Frontal cortex (tissue), 3 donors: ENCODE measurements at regions not wholly inside any gene's neighbourhood (a gene's known extent, or its start where the extent isn't known, plus 50 kb on each side); places are given as distances from the start of the nearest gene placed in this dataset.
"Not testable (repeated sequence)": the region's sequence is repeated elsewhere in the genome, so short reads cannot be mapped to it uniquely, and the experiment has no call there.

Experiments
- DNase-seq, 2 donors: peaks; one replicate each; pipeline ENCODE4 v3.0.0; 2012; ENCODE audit warnings: low spot score in 2 of 2
- FAIRE-seq: peaks from 2 replicates; lab custom pipeline; 2012; peaks lifted over from hg19 to GRCh38; lab: Jason Lieb, UNC
- donor health status: control.
- donor health status: control.
- donor health status: control.

DNA sequence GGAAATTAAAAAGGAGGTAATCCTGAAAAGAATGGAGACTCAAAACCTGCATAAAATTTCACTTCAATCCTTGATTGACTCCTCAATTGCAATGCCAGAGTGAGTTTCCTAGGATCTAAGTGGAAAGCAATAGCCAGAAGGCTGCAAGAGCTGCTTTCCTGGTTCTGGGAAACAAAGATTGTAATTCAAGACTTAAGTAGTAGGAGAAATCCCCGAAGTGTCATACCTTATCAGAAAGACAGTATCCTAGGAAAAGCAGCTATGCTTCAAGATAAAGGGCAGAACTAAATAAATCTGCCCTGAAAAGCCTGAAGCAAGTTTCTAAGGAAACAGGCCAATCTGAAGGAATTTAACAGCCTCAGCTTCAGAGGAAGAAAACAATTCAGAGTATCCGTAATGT, 390.2 kb downstream of the DSC3 start:
- DNase-seq (no peak), FAIRE-seq (no peak)

GRCh38 chr18:30650499-30650898, 392.0 kb downstream of the DSC3 start:
- peak; percentile 76 for FAIRE-seq
- no peak for DNase-seq

DNA sequence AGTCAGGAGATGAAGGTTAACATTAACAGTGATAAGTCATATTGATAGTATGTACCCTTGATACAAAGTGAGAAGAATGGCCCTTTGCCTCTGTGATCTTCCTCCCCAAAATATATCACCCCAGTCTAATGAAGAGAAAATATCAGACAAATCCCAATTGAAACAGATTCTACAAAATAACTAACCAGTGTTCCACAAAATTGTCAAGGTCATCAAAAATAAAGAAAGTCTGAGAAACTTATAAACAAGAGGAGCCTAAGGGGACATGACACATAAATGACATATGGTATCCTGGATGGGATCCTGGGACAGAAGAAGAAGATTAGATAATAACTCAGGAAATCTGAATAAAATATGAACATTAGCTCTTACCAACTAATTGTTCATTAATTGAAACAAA, 398.4 kb downstream of the DSC3 start:
- FAIRE-seq (no peak), DNase-seq (no peak)

GRCh38 chr18:30639361-30639760, 403.2 kb downstream of the DSC3 start:
- FAIRE-seq (no peak), DNase-seq (no peak)

GRCh38 chr18:30634249-30634648, 408.3 kb downstream of the DSC3 start:
- DNase-seq (no peak), FAIRE-seq (no peak)

- no peak for DNase-seq
- no peak for FAIRE-seq
Measured at GRCh38 chr18:30632071-30632698, 410.4 kb downstream of the DSC3 start.

DNA sequence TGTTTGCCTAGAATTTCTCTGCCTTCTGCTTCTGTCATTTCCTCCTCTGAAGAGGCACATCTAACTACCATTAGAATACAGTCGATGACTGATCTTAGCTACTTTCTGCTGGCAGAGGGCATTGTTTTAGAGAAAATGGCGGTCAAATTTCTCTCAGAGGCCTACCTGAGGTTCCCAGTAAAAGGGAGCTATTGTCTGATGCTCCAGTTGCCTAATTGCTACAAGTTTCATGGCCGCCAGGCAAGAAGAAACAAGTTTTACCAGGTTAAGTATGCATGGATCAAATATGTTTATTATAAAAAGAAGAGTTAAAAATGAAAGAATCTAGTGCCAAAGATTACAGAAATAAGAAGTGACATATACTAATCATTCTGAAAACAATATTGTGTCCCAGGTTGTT, 416.6 kb downstream of the DSC3 start:
- no peak for FAIRE-seq
- no peak for DNase-seq

DNA sequence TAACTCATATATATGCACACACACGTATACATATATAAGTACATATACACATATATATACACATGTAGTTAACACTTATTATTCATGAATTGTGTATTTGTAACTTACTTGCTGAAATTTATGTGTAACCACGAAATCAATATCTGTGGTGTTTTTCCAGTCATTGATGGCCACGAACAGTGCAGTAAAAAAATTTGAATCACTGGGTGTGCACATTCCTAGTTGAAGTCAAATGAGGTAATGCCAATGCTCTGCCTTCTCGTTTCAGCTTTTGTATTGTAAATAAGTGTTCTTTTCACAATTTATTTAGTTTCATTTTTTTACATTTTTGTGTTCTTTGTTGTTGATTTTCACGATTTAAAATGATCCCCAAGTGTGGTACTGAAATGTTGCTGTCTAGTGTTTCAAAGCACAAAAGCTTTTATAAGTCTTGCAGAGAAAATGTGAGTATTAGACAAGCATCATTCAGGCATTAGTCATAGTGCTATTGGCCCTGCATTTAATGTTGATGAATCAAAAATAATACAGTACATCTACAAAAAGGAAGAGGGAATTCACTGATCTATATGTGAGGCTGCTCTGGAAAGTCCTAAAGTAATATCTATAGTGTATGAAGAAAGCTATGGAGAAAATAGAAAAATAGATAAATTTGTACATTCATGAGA, 419.0 kb downstream of the DSC3 start:
- no peak for DNase-seq
- FAIRE-seq: no peak

DNA sequence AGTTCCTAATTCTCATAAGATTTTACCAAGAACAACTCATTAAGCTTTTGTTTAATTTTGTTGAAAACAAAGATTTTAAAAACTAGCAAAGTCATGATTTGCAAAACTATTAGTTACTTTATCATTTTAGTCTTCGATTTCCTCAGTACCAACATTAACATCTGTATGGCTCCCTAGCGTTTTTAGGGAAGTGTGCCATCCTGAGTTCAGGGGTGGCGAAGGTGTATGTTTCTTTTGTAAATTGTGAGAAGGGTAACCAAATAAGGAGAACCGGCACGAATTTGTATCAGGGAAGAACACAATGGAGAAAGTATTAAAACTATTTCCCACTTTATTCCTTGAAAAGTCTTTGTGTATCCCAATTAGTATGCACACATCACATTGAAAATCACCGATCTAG, 419.9 kb downstream of the DSC3 start:
- DNase-seq (no peak), FAIRE-seq (no peak)

GRCh38 chr18:30622104-30622503, 420.4 kb downstream of the DSC3 start:
- FAIRE-seq (no peak), DNase-seq (no peak)

- DNase-seq: no peak
- no peak for FAIRE-seq
Measured at GRCh38 chr18:30618567-30618966, 424.0 kb downstream of the DSC3 start.

GRCh38 chr18:30616414-30616813, 426.1 kb downstream of the DSC3 start:
- no peak for FAIRE-seq
- DNase-seq: no peak

GRCh38 chr18:30613467-30613801, 429.1 kb downstream of the DSC3 start:
- no peak for FAIRE-seq

DNA sequence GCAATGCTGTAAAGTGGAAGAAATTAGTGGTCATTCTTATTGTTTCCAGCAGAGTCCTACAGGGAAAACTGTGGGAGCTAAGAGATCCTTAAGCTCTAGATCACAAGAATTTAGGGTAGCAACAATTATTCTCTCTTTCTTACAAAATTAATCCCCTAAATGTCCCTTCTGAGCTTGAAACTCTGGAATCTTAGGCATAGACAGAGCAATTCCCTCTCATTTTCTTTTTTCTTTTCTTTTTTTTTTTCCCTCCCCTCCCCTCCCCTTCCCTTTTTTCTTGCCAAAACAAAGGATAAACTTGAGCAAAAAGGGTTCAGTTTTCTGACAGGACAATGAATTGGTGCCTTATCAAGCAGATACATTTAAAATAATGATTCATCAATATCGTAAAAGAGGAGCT, 441.0 kb downstream of the DSC3 start:
- DNase-seq (no peak), FAIRE-seq (no peak)

More at GRCh38 chr18:30613467-30613801, 429.1 kb downstream of the DSC3 start:
- no peak for DNase-seq

GRCh38 chr18:30597202-30597601, 445.3 kb downstream of the DSC3 start:
- DNase-seq (no peak), FAIRE-seq (no peak)

DNA sequence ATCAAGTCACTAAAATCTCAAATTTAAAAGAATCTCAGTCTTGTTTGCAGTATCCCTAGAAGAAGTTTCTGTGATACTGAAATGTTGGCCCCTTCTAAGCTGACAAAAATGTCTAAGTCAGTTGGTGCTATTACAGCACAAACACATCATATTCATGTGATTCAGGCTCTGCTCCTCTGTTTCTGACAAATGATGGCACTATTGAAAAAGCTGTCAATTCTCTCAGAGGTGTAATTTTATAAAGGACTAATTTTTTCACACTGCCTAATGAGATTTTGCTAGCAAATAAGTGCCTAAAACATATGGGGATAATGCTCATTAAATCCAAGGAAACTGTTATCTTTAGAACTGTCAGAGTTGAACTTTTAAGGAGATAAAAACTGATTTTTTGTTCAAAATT, 445.9 kb downstream of the DSC3 start:
- FAIRE-seq: no peak
- no peak for DNase-seq

DNA sequence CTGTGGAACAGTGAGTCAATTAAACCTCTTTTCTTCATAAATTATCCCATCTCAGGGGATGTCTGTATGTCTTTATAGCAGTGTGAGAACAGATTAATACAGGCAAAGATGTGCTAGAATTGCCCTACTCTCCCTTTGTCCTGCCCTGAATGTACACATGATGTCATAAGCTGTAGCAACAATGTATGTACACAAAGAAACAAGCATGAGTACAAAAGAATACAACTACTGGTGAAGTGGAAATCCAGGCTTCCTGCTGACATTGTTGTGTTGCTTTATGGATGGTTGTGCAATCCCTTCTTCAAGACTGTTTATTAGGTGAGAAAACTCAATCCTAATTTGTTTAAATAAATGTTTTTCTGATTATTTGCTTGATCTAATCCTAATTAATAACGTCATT, 446.6 kb downstream of the DSC3 start:
- FAIRE-seq (no peak), DNase-seq (no peak)

GRCh38 chr18:30594911-30595310, 447.6 kb downstream of the DSC3 start:
- DNase-seq, FAIRE-seq: not testable (repeated sequence)

DNA sequence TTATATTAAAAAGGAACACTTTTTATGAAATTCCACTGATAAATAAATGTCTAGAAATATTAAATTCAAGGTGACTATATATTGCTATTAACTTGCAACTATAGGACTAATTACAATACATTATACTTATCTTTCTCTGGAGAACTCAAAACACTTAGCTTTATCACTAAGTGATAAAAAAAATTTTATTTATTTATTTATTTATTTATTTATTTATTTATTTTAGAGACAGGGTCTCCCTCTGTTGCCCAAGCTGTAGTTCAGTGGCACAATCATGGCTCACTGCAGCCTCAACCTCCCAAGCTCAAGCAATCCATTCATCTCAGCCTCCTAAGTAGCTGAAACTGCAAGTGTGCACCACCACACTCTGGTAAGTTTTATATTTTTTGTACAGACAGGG, 451.1 kb downstream of the DSC3 start:
- FAIRE-seq: peak; percentile 24
- DNase-seq: no peak

DNA sequence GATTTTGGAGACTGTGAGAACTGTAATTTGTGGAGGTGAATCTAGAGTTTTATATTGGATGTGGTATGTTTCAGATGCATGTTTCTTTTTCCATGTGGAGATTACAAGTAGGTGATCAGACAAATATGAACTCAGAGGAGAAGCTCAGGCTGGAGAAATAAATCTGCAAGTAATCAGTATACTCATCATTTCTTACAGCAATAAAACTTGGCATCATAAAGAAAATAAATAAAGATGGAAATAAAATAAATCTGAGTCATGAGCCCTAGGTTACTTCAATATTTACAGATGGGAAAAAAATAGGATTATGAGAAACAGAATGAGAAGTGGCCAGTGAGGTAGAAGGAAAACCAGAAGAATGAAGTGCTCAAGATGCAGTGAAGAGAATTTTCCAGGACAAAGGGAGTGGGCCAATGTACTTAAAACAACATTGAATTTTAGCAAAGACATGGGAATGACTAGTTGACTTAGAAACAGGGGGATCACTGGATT, 453.8 kb downstream of the DSC3 start:
- DNase-seq (no peak), FAIRE-seq (no peak)

- DNase-seq: no peak
- FAIRE-seq: no peak
Measured at GRCh38 chr18:30583768-30584167, 458.8 kb downstream of the DSC3 start.

DNA sequence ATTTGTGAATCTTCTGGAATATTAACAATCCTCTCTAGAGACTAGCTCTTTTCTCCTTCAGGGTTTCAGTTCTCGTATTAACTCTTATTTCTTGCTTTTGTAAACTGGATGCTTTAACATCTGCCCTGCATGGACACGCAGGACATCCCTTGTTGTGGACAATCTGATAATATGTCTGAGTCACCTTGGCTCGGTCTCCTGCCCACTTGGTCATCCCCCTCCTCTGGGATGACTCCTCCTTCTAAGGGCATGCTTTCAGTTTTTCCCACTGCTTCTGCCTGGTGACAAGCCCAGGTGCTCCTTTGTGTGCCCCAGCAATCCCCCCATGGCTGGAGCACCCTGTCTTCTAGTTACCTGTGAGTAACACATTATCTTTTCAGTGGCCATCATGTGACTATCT, 460.5 kb downstream of the DSC3 start:
- DNase-seq (no peak), FAIRE-seq (no peak)
